ENCODE measurements at regions not wholly inside any gene's neighbourhood (a gene's known extent, or its start where the extent isn't known, plus 50 kb on each side); places are given as distances from the start of the nearest gene placed in this dataset.
"Not testable (repeated sequence)": the region's sequence is repeated elsewhere in the genome, so short reads cannot be mapped to it uniquely, and the experiment has no call there.

GRCh38 chr5:158233735-158234322, 374.9 kb upstream of the CLINT1 start:
- Histone ChIP-seq H3K9me3 (ENCODE audit: low read length) (no peaks in the 10 kb centered on the region), H3K27ac (ENCODE audit: low read depth, low read length) (no peak overlapping the region), H3K4me1 (ENCODE audit: insufficient read depth, low read length) (no peaks in the 10 kb centered on the region), H3K9ac (ENCODE audit: low read length) (no peak overlapping the region), H3K4me3 (ENCODE audit: low read depth in 1 of 2, low read length in 2 of 2) (no peak overlapping the region), H3K36me3 (ENCODE audit: insufficient read depth, low read length) (no peaks in the 10 kb centered on the region), H3K27me3 (ENCODE audit: control insufficient read depth in 1 of 2, insufficient read depth in 2 of 2, low read length in 2 of 2) (no peaks in the 10 kb centered on the region)

GRCh38 chr5:158227314-158227713, 368.4 kb upstream of the CLINT1 start:
- not testable (repeated sequence) for H3K9ac ChIP-seq (ENCODE audit: low read length); H3K4me1 ChIP-seq (ENCODE audit: insufficient read depth, low read length); H3K27ac ChIP-seq (ENCODE audit: low read depth, low read length); H3K9me3 ChIP-seq (ENCODE audit: low read length); H3K36me3 ChIP-seq (ENCODE audit: insufficient read depth, low read length); H3K4me3 ChIP-seq (ENCODE audit: low read depth in 1 of 2, low read length in 2 of 2); H3K27me3 ChIP-seq (ENCODE audit: control insufficient read depth in 1 of 2, insufficient read depth in 2 of 2, low read length in 2 of 2)

DNA sequence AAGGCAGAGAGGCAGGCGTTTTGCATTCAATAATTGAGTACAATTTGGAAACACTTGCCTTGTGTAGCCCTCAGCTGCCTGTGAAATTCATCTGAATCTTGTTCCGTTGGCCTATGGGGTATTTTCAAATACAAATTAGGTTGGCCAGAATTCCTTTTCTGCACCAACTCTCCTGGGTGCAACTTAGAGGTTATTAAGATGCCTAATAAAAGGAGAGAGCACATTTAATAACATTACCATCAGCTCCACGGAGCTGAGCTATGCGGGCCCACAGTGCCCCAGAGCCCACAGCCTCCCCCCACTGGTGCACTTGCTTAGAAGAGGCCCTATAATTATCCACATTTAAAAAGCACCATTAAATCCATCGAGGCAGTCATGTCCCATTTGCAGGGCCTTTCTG, 367.6 kb upstream of the CLINT1 start:
- Histone ChIP-seq H3K36me3 (ENCODE audit: insufficient read depth, low read length) (no peaks in the 10 kb centered on the region), H3K4me3 (ENCODE audit: low read depth in 1 of 2, low read length in 2 of 2) (no peak overlapping the region), H3K27ac (ENCODE audit: low read depth, low read length) (no peak overlapping the region), H3K9ac (ENCODE audit: low read length) (no peak overlapping the region), H3K27me3 (ENCODE audit: control insufficient read depth in 1 of 2, insufficient read depth in 2 of 2, low read length in 2 of 2) (no peaks in the 10 kb centered on the region), H3K4me1 (ENCODE audit: insufficient read depth, low read length) (no peaks in the 10 kb centered on the region), H3K9me3 (ENCODE audit: low read length) (no peaks in the 10 kb centered on the region)

- no peak overlapping the region for H3K9ac ChIP-seq (ENCODE audit: low read length)
- no peaks in the 10 kb centered on the region for H3K36me3 ChIP-seq (ENCODE audit: insufficient read depth, low read length)
- H3K4me1 ChIP-seq (ENCODE audit: insufficient read depth, low read length) = no peaks in the 10 kb centered on the region
- no peaks in the 10 kb centered on the region for H3K9me3 ChIP-seq (ENCODE audit: low read length)
- H3K27ac ChIP-seq (ENCODE audit: low read depth, low read length) = no peak overlapping the region
- H3K27me3 ChIP-seq (ENCODE audit: control insufficient read depth in 1 of 2, insufficient read depth in 2 of 2, low read length in 2 of 2) = no peaks in the 10 kb centered on the region
- H3K4me3 ChIP-seq (ENCODE audit: low read depth in 1 of 2, low read length in 2 of 2) = no peak overlapping the region
Observed at GRCh38 chr5:158224253-158224652, 365.3 kb upstream of the CLINT1 start.

DNA sequence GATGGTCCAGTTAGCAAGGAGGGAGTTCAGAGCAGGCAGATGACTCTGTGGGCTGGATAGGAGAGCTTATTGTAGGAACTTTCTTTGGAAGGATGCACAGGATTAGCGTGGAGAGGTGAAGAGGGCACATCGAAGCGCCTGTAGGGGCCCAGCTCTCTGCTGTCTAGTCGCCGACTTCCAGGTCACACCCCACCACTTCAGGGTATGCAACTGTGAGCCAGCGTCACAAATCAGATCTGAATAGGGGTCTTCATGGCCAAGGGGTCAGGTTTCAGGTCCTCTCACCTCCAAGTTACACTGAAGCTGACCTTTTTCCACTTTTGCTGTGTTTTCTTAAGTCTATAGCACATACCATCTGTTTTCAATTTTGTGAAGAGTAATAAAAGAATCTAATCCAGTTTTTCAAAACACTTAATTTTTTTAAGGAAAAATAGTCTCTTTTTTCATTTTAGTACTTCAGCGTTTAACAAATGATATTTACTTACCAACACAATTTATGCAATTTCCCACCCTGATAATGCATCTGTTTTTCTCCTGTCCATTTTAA, 364.2 kb upstream of the CLINT1 start:
- Histone ChIP-seq H3K9me3 (ENCODE audit: low read length) (no peaks in the 10 kb centered on the region), H3K36me3 (ENCODE audit: insufficient read depth, low read length) (no peaks in the 10 kb centered on the region), H3K4me1 (ENCODE audit: insufficient read depth, low read length) (no peaks in the 10 kb centered on the region), H3K27ac (ENCODE audit: low read depth, low read length) (no peak overlapping the region), H3K9ac (ENCODE audit: low read length) (no peak overlapping the region), H3K27me3 (ENCODE audit: control insufficient read depth in 1 of 2, insufficient read depth in 2 of 2, low read length in 2 of 2) (no peaks in the 10 kb centered on the region), H3K4me3 (ENCODE audit: low read depth in 1 of 2, low read length in 2 of 2) (no peak overlapping the region)

DNA sequence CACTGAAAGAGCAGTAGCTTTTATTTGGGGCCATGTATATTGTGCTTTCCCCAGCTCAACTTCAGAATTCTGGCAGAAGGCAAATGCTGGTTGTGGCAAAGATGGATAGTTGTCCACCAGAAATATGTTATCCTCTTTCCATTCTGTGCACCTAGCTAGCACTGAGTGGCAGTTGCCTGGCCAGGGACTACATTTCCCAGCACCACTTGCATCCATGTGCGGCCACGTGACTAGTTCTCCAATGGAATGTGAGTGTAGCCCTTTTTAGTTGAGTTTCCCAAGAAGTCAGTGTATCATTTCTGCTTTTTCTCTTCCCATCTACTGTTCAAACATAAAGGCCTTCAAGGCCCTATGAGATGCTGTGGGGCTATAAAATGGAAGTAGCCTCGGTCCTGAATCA, 354.0 kb upstream of the CLINT1 start:
- Histone ChIP-seq H3K9ac (ENCODE audit: low read length) (no peak overlapping the region), H3K27ac (ENCODE audit: low read depth, low read length) (no peak overlapping the region), H3K4me3 (ENCODE audit: low read depth in 1 of 2, low read length in 2 of 2) (no peak overlapping the region), H3K4me1 (ENCODE audit: insufficient read depth, low read length) (no peaks in the 10 kb centered on the region), H3K9me3 (ENCODE audit: low read length) (no peaks in the 10 kb centered on the region), H3K36me3 (ENCODE audit: insufficient read depth, low read length) (no peaks in the 10 kb centered on the region), H3K27me3 (ENCODE audit: control insufficient read depth in 1 of 2, insufficient read depth in 2 of 2, low read length in 2 of 2) (no peaks in the 10 kb centered on the region)

DNA sequence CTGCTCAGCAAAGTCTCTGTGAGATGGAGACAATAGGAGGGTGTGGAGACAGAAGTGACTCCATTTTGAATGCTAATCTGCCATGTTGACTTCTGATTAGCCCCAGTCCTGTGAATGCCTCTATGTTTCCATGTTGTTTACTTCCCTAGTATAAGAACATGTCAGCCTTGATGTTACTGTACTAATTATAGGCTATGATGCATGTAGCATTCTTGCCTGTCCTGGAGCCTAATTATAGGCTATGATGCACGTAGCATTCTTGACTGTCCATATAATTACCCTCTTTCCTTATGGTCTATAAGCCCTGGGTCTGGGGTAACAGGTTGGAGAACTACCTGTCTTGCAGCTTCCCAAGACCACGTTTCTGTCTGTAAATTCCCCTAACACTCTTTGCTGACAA, 353.3 kb upstream of the CLINT1 start:
- Histone ChIP-seq H3K36me3 (ENCODE audit: insufficient read depth, low read length) (no peaks in the 10 kb centered on the region), H3K9ac (ENCODE audit: low read length) (no peak overlapping the region), H3K27me3 (ENCODE audit: control insufficient read depth in 1 of 2, insufficient read depth in 2 of 2, low read length in 2 of 2) (no peaks in the 10 kb centered on the region), H3K9me3 (ENCODE audit: low read length) (no peaks in the 10 kb centered on the region), H3K4me1 (ENCODE audit: insufficient read depth, low read length) (no peaks in the 10 kb centered on the region), H3K27ac (ENCODE audit: low read depth, low read length) (no peak overlapping the region), H3K4me3 (ENCODE audit: low read depth in 1 of 2, low read length in 2 of 2) (no peak overlapping the region)

DNA sequence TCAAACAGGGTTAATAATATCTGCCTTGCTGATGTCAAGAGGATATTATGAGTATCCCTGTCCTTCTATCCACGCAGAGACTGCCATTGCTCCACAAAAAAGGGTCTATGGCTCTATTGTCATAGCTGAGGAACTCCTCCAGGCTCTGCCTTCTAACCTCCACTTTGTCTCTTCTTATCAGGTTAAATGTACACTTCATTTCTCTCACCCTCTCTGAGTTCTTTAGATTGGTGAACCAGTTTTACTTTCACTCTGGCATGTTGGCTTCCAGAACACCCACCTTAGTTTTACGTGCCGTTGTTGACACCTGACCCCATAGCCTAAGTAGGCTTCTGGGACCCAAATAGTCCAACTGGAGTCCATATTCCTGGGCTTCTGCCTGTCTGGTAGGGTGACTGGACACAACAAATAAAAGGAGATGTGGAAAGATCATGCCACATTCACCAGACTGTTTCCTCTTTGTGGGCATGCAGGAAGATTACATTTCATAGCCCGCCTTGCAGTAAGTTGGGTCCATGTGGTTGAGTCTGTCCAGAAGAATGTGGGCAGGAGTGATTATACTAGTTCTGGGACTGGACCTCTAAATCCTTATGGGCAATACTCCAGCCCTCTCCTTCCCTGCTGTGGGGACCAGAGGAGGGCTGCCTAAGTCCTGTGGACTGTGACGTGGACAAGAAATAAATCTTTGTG, 350.4 kb upstream of the CLINT1 start:
- Histone ChIP-seq H3K27ac (ENCODE audit: low read depth, low read length) (no peak overlapping the region), H3K9ac (ENCODE audit: low read length) (no peak overlapping the region), H3K4me1 (ENCODE audit: insufficient read depth, low read length) (no peaks in the 10 kb centered on the region), H3K36me3 (ENCODE audit: insufficient read depth, low read length) (no peaks in the 10 kb centered on the region), H3K27me3 (ENCODE audit: control insufficient read depth in 1 of 2, insufficient read depth in 2 of 2, low read length in 2 of 2) (no peaks in the 10 kb centered on the region), H3K9me3 (ENCODE audit: low read length) (no peaks in the 10 kb centered on the region), H3K4me3 (ENCODE audit: low read depth in 1 of 2, low read length in 2 of 2) (no peak overlapping the region)

DNA sequence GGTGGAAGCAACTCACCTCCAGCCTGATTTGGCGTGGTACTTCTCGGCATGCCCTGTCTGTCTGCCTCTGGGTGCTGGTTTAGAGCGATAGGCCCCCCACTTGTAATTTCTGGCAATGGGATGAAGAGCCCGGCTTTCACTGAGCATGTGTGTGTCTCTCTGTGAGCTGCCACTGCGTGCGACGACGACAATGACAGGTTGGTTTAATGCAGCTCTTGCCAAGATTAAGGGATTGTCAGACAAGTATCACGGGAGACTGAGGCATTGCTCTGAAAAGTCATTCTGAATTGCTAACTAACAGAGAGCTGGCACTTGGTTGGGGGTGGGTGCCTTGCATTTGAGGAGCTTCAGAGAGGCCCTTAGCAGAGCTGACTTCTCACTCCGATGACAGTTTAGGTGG, 348.8 kb upstream of the CLINT1 start:
- no peak overlapping the region for H3K27ac ChIP-seq (ENCODE audit: low read depth, low read length)
- no peaks in the 10 kb centered on the region for H3K9me3 ChIP-seq (ENCODE audit: low read length)
- H3K27me3 ChIP-seq (ENCODE audit: control insufficient read depth in 1 of 2, insufficient read depth in 2 of 2, low read length in 2 of 2) = no peaks in the 10 kb centered on the region
- no peaks in the 10 kb centered on the region for H3K36me3 ChIP-seq (ENCODE audit: insufficient read depth, low read length)
- H3K4me3 ChIP-seq (ENCODE audit: low read depth in 1 of 2, low read length in 2 of 2) = no peak overlapping the region
- H3K4me1 ChIP-seq (ENCODE audit: insufficient read depth, low read length) = no peaks in the 10 kb centered on the region
- no peak overlapping the region for H3K9ac ChIP-seq (ENCODE audit: low read length)

DNA sequence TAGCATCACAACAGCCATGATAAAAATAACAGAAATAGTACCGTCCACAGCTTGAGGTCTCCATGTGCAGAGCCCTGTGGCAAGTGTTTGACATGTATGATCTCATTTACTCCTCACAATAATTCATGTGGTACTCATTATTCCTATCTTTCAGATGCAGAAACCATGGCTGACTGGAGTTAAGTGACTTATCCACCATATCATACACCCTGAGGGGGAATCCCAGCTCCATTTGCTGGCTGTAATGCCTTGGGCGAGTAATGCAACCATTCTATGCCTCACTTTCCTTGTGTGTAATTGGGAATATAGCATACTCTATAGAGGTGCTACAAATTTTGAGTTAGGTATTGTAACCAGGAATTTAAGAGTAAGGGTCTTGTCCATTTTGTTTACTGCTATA, 347.0 kb upstream of the CLINT1 start:
- Histone ChIP-seq H3K9ac (ENCODE audit: low read length) (no peak overlapping the region), H3K4me1 (ENCODE audit: insufficient read depth, low read length) (no peaks in the 10 kb centered on the region), H3K27ac (ENCODE audit: low read depth, low read length) (no peak overlapping the region), H3K36me3 (ENCODE audit: insufficient read depth, low read length) (no peaks in the 10 kb centered on the region), H3K9me3 (ENCODE audit: low read length) (no peaks in the 10 kb centered on the region), H3K27me3 (ENCODE audit: control insufficient read depth in 1 of 2, insufficient read depth in 2 of 2, low read length in 2 of 2) (no peaks in the 10 kb centered on the region), H3K4me3 (ENCODE audit: low read depth in 1 of 2, low read length in 2 of 2) (no peak overlapping the region)

GRCh38 chr5:158203261-158203660, 344.3 kb upstream of the CLINT1 start:
- H3K4me3 ChIP-seq (ENCODE audit: low read depth in 1 of 2, low read length in 2 of 2) = no peak overlapping the region
- H3K36me3 ChIP-seq (ENCODE audit: insufficient read depth, low read length) = no peaks in the 10 kb centered on the region

DNA sequence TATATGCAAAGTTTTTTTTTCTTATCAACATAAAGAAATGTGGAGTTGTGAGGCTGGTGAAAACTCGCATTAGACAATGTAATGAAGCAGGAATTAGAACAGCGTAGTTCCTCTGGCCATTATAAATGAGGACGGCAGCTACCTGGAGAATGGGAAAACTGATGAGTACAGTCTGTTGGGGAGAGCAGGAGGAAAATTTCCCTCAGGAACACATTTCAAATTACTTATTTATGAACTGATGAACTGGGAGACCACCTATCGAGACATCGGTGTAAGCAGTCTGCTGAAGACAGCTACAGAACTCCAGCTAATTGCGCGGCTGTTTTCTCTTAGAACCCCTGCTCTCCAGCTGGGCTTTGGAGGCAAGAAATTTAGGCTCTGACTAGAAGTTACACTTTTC, 343.9 kb upstream of the CLINT1 start:
- Histone ChIP-seq H3K27me3 (ENCODE audit: control insufficient read depth in 1 of 2, insufficient read depth in 2 of 2, low read length in 2 of 2) (no peaks in the 10 kb centered on the region), H3K9ac (ENCODE audit: low read length) (no peak overlapping the region), H3K36me3 (ENCODE audit: insufficient read depth, low read length) (no peaks in the 10 kb centered on the region), H3K4me1 (ENCODE audit: insufficient read depth, low read length) (no peaks in the 10 kb centered on the region), H3K9me3 (ENCODE audit: low read length) (no peaks in the 10 kb centered on the region), H3K27ac (ENCODE audit: low read depth, low read length) (no peak overlapping the region), H3K4me3 (ENCODE audit: low read depth in 1 of 2, low read length in 2 of 2) (no peak overlapping the region)

More at GRCh38 chr5:158203261-158203660, 344.3 kb upstream of the CLINT1 start:
- Histone ChIP-seq H3K27ac (ENCODE audit: low read depth, low read length) (no peak overlapping the region), H3K9me3 (ENCODE audit: low read length) (no peaks in the 10 kb centered on the region), H3K4me1 (ENCODE audit: insufficient read depth, low read length) (no peaks in the 10 kb centered on the region), H3K9ac (ENCODE audit: low read length) (no peak overlapping the region), H3K27me3 (ENCODE audit: control insufficient read depth in 1 of 2, insufficient read depth in 2 of 2, low read length in 2 of 2) (no peaks in the 10 kb centered on the region)

All from muscle layer of colon (tissue), 2 donors.